NCI-H524 treated with DMSO at 0.1 percent for 48 hours (cell line): ENCODE measurements at regions not wholly inside any gene's neighbourhood (a gene's known extent, or its start where the extent isn't known, plus 50 kb on each side); places are given as distances from the start of the nearest gene placed in this dataset.
"Not testable (repeated sequence)": the region's sequence is repeated elsewhere in the genome, so short reads cannot be mapped to it uniquely, and the experiment has no call there.

Experiments
- DNase-seq: peaks from one replicate; lab custom pipeline; 2025; lab: John Stamatoyannopoulos, UW

GRCh38 chr16:29182501-29182900 lies 197.6 kb downstream of the LAT start:
- no peak for DNase-seq

- DNase-seq, result not testable (repeated sequence)
These were observed 197.1 kb downstream of the LAT start for GRCh38 chr16:29181921-29182411.

GRCh38 chr16:29181254-29181780 lies 196.5 kb downstream of the LAT start:
- not testable (repeated sequence) for DNase-seq

- not testable (repeated sequence) for DNase-seq
These were observed 195.4 kb downstream of the LAT start for GRCh38 chr16:29180206-29180600.

GRCh38 chr16:29179401-29180205 lies 194.8 kb downstream of the LAT start:
- DNase-seq, result peak; percentile 27

GRCh38 chr16:29177888-29178726 lies 193.3 kb downstream of the LAT start:
- DNase-seq, result not testable (repeated sequence)

DNA sequence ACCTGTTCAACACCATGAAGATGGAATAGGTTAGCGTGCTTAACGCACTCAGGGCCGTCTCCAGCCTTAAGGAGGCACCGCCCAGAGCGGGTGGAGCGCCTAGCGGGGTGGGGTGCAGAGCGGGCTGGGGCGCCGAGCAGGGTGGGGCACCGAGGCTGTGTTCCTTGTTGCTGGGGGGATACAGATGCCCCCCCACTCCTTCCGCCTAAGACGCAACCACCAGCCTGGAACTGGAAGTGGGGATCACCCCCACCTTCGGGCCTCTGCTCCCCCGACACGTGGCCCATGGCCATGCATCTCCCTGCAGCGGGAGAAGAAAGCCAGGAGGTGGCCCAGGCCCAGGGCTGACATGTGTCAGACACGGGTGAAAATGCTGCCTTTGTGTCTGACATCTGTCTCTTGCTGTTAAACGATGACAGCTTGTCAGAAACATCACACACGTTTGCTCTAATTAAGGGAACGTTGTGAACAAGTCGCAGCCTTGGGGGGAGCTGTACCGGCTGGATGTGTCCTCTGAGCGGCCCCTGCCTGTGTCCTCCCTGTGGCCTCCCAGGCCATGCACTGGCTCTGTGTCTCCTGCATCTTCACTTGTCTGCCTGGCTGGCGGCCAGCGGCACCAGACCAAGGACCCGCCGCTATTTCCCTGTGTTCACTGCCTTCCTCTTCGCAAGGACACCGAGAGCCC lies 192.5 kb downstream of the LAT start:
- peak; percentile 28 for DNase-seq

GRCh38 chr16:29176822-29177202 lies 192.0 kb downstream of the LAT start:
- not testable (repeated sequence) for DNase-seq

DNA sequence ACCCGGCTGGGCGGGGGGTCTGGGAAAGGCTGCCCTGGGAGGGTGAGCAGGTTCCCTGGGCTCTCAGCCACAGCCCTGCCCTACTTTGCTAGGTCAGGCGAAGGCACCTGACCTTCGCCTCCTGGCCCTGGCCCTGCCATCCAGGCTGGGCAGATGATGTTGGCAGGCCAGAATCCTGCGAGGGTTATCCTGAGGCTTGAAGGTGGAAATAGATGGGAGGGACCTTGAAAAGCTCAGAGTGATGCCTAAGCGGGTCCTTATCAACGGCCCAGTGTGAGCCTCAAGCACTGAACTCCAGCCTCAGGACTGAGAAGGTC lies 191.3 kb downstream of the LAT start:
- DNase-seq, result not testable (repeated sequence)

DNA sequence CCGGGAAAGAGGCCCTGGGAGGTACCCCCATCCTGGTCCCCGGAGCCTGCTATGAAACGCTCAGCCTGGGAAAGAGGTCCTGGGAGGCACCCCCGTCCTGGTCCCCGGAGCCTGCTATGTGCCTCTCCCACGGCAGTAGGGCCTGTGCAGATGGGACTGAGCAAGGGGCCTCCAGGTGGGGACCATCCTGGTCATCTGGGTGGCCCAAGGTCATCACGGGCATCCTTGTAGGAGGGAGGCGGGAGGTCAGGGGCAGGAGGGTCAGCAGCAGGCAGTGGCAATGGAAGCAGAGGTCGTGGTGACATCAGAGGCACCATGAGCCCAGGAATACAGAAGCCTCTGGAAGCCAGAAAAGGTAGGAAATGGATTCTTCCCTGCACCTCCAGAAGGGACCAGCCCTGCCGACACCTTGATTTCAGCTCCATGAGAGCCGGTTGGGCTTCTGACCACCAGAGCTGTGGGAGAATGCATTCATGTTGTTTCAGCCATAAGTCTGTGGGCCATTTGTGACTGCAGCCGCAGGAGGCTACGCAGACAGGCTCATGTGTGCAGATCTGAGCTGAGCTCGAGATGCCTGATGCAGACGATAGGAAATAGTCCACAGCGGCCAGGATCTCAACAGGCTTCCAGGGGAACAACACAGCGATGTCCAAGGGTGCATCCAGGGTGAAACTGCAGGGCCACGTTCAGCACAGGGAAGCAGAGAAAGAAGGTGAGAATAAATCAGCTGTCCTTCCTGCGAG lies 190.7 kb downstream of the LAT start:
- DNase-seq, result not testable (repeated sequence)

DNA sequence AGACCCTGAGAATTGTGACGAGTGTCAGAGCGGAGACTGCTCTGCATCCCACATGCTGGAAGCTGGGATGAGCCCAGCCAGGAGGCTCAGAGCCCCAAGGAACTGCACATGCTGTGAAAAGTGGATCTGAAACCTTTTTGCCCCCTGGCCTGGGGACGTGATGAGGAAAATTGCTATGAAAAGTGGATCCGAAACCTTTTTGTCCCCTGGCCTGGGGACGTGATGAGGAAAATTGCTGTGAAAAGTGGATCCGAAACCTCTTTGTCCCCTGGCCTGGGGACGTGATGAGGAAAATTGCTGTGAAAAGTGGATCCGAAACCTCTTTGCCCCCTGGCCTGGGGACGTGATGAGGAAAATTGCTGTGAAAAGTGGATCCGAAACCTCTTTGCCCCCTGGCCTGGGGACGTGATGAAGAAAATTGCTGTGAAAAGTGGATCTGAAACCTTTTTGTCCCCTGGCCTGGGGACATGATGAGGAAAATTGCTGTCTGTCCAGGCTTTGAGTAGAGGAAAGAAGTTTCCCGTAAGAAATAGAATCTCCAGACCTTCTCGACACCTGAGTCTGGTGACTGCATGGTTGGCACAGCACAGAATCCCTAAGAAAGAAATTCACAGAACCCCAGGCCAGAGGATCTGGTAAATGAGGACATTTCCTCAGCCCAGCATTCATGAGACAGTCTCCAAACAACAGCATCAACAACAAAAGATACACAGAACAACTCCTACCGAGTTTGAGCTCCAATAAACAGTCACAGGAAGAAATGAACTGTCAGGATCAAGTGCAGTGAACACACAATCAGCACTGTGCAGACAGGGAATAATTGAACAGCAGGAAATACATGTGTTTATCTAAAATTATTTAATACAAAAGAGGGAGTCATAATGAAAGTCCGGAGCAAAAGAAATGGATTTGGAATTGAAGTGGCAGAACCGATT lies 188.8 kb downstream of the LAT start:
- not testable (repeated sequence) for DNase-seq

GRCh38 chr16:29172098-29172724 lies 187.4 kb downstream of the LAT start:
- not testable (repeated sequence) for DNase-seq

GRCh38 chr16:29171296-29171695 lies 186.4 kb downstream of the LAT start:
- DNase-seq, result not testable (repeated sequence)

GRCh38 chr16:29170393-29171119 lies 185.7 kb downstream of the LAT start:
- DNase-seq, result peak; percentile 76

DNA sequence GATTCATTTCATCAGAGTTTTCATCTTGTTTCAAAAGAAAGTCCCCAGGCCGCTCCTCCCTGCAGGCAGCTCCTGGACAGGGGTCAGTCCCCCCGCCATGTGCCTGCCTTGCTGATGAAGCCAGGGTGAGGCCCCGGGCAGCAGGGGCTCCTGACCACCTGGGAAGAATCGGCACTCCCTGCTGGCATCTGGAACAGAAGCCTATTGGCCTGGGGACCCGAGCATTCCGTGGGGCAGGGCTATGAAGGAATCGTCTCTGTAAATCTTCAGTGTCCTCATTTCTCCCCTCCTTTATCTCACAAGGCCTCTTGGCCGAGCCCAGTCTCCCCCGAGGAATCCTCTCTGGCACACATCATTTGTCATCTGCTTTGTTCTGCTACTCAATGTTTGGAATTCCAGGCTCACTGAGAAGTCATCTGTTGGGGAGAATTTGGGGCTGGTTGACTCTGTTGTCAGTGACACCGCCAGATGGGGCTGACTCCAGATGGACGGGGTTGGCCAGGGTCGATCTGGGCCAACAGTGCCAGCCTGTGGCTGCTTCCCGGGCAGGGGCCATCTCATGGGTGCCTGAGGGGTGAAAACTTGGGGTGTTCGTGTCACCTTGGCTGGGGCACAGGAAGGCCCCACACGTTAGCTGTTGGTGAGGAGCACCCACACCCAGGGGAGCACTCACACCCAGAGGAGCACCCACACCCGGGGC lies 184.6 kb downstream of the LAT start:
- DNase-seq, result peak; percentile 56

- DNase-seq, result peak; percentile 65
These were observed 183.8 kb downstream of the LAT start for GRCh38 chr16:29168515-29169259.

DNA sequence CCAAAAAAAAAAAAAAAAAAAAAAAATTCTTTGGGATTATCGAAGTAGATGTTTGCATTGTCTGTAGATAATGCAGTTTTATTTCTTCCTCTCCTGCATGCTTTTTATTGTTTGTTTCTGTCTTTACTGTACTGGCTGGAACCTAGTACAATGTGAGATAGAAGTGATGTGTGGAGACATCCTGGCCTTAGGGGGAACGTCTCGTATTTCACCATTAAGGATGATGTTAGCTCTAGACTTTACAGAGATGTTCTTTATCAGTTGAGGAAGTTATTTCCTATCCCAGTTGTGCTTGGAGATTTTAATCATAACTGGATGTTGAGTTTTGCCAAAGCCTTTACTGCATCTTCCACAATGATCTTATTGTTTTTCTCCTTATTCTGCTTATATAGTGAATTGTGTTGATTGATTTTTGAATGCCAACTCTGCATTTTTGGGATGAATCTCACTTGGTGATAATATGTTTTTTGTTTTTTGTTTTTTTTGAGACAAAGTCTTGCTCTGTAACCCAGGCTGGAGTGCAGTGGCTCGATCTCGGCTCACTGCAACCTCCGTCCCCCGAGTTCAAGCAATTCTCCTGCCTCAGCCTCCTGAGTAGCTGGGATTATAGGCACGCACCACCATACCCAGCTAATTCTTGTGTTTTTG lies 179.7 kb downstream of the LAT start:
- DNase-seq, result not testable (repeated sequence)
